HEK293 (cell line): ENCODE measurements at regions not wholly inside any gene's neighbourhood (a gene's known extent, or its start where the extent isn't known, plus 50 kb on each side); places are given as distances from the start of the nearest gene placed in this dataset.

Experiments
- CTCF ChIA-PET: fragments of 350-600 bp; formaldehyde crosslinking; extraction: SDS; loops from one replicate; lab custom pipeline; 2021; ENCODE audit warnings: antibody characterized with exemption; lab: Yijun Ruan, JAX
- POLR2A ChIA-PET: fragments of 300-600 bp; formaldehyde crosslinking; extraction: SDS; loops from one replicate; lab custom pipeline; 2020; ENCODE audit warnings: antibody characterized with exemption, inconsistent platforms; lab: Yijun Ruan, JAX
- H3K27ac ChIP-seq: fragments of 200-500 bp; sonication (Bioruptor generic); 2 replicates; pipeline ENCODE4 v1.5.1; 2014; ENCODE audit warnings: low read depth, low read length, control low read depth, inconsistent platforms; ENCODE audit errors: extremely low read depth
- H3K36me3 ChIP-seq, 2 experiments: fragments of 200-500 bp in 1 of 2; sonication (Bioruptor generic) in 1 of 2; 1 replicate in 1 of 2; 2 replicates in 1 of 2; pipeline ENCODE4 v1.5.1; 2014 to 2017; ENCODE audit warnings: inconsistent platforms in 2 of 2, low read length in 2 of 2; ENCODE audit not compliant: control insufficient read depth in 2 of 2, insufficient read depth in 1 of 2
- H3K4me1 ChIP-seq: fragments of 200-500 bp; sonication (Bioruptor generic); 2 replicates; pipeline ENCODE4 v1.5.1; 2014; ENCODE audit warnings: mild to moderate bottlenecking, low read length, inconsistent platforms; ENCODE audit not compliant: control insufficient read depth, insufficient read depth
- H3K4me3 ChIP-seq: 2 replicates; pipeline ENCODE4 v1.5.1; 2011; ENCODE audit warnings: low read depth, mild to moderate bottlenecking, control low read depth, low read length, moderate library complexity
- H3K9me3 ChIP-seq: fragments of 200-500 bp; sonication (Bioruptor generic); 2 replicates; pipeline ENCODE4 v1.5.1; 2014; ENCODE audit warnings: low read depth, low read length, inconsistent platforms; ENCODE audit not compliant: control insufficient read depth, insufficient read depth
- ATF2 ChIP-seq: fragments of 450-650 bp; formaldehyde crosslinking; IDR thresholded peaks from 2 replicates; pipeline ENCODE4 v1.5.1; 2016; ENCODE audit warnings: missing biosample characterization, missing genetic modification characterization, low read depth
- HOXD13 ChIP-seq: sonication (generic); formaldehyde crosslinking; IDR thresholded peaks from 2 replicates; pipeline ENCODE4 v1.8.0; 2022; ENCODE audit warnings: missing genetic modification reagents, borderline replicate concordance
- MEIS1 ChIP-seq: sonication (generic); formaldehyde crosslinking; IDR thresholded peaks from 2 replicates; pipeline ENCODE4 v1.8.1; 2022; ENCODE audit warnings: missing genetic modification reagents, mild to moderate bottlenecking, borderline replicate concordance
- OSR2 ChIP-seq: fragments of 450-650 bp; formaldehyde crosslinking; IDR thresholded peaks from 2 replicates; pipeline ENCODE4 v1.5.1; 2016; ENCODE audit warnings: missing biosample characterization, missing genetic modification characterization
- TSHZ1 ChIP-seq: fragments of 450-650 bp; formaldehyde crosslinking; IDR thresholded peaks from 2 replicates; pipeline ENCODE4 v1.5.1; 2016; ENCODE audit warnings: missing biosample characterization, missing genetic modification characterization, borderline replicate concordance
- ZBTB21 ChIP-seq: fragments of 450-650 bp; formaldehyde crosslinking; IDR thresholded peaks from 2 replicates; pipeline ENCODE4 v1.5.1; 2017; ENCODE audit warnings: missing biosample characterization, missing genetic modification characterization
- ZNF112 ChIP-seq: fragments of 450-650 bp; formaldehyde crosslinking; IDR thresholded peaks from 2 replicates; pipeline ENCODE4 v1.5.0; 2017; ENCODE audit warnings: missing biosample characterization, missing genetic modification characterization
- ZNF341 ChIP-seq: fragments of 450-650 bp; formaldehyde crosslinking; IDR thresholded peaks from 2 replicates; pipeline ENCODE4; 2016; ENCODE audit warnings: low read depth, missing biosample characterization, missing genetic modification characterization
- ZNF433 ChIP-seq: fragments of 450-650 bp; formaldehyde crosslinking; IDR thresholded peaks from 2 replicates; pipeline ENCODE4 v1.5.1; 2016; ENCODE audit warnings: missing biosample characterization, missing genetic modification characterization, low read depth
- ZNF501 ChIP-seq: fragments of 450-650 bp; formaldehyde crosslinking; IDR thresholded peaks from 2 replicates; pipeline ENCODE4 v1.5.1; 2016; ENCODE audit warnings: missing biosample characterization, missing genetic modification characterization
- ZNF521 ChIP-seq: fragments of 450-650 bp; formaldehyde crosslinking; IDR thresholded peaks from 2 replicates; pipeline ENCODE4 v1.5.1; 2017; ENCODE audit warnings: missing biosample characterization, mild to moderate bottlenecking, missing genetic modification characterization
- ZNF624 ChIP-seq: fragments of 450-650 bp; formaldehyde crosslinking; IDR thresholded peaks from 2 replicates; pipeline ENCODE4 v1.5.1; 2017; ENCODE audit warnings: missing biosample characterization, missing genetic modification characterization
- ZNF747 ChIP-seq: fragments of 450-650 bp; formaldehyde crosslinking; IDR thresholded peaks from 2 replicates; pipeline ENCODE4 v1.5.1; 2016; ENCODE audit warnings: missing biosample characterization, missing genetic modification characterization
- ZSCAN18 ChIP-seq: fragments of 450-650 bp; formaldehyde crosslinking; IDR thresholded peaks from 2 replicates; pipeline ENCODE4 v1.5.1; 2016; ENCODE audit warnings: missing biosample characterization, missing genetic modification characterization
- ZSCAN4 ChIP-seq: fragments of 450-650 bp; formaldehyde crosslinking; IDR thresholded peaks from 2 replicates; pipeline ENCODE4 v1.5.1; 2017; ENCODE audit warnings: missing biosample characterization, missing genetic modification characterization
- TF ChIP-seq, protein P1 (sequence below): fragments of 450-650 bp; IDR thresholded peaks from 2 replicates; pipeline ENCODE4 v1.5.1; 2018; ENCODE audit warnings: missing biosample characterization, mild to moderate bottlenecking, missing genetic modification characterization
- TF ChIP-seq, protein P2 (sequence below): fragments of 450-650 bp; formaldehyde crosslinking; IDR thresholded peaks from 2 replicates; pipeline ENCODE4 v1.5.1; 2016; ENCODE audit warnings: missing biosample characterization, missing genetic modification characterization
- TF ChIP-seq, protein P3 (sequence below): fragments of 450-650 bp; IDR thresholded peaks from 2 replicates; pipeline ENCODE4 v1.5.1; 2018; ENCODE audit warnings: missing biosample characterization, missing genetic modification characterization

- ChIA-PET CTCF (no interaction called here), POLR2A (no interaction called here)
- Histone ChIP-seq H3K9me3 (no peaks in the 10 kb centered on the region), H3K4me1 (peaks cover 29% of the 10 kb centered on the region), H3K4me3 (no peak overlapping the region), H3K36me3 (no peaks in the 10 kb centered on the region), H3K27ac (no peak overlapping the region)
- TF ChIP-seq ZNF521 (no peak), ZNF341 (no peak)
- TF ChIP-seq, protein P1, sequence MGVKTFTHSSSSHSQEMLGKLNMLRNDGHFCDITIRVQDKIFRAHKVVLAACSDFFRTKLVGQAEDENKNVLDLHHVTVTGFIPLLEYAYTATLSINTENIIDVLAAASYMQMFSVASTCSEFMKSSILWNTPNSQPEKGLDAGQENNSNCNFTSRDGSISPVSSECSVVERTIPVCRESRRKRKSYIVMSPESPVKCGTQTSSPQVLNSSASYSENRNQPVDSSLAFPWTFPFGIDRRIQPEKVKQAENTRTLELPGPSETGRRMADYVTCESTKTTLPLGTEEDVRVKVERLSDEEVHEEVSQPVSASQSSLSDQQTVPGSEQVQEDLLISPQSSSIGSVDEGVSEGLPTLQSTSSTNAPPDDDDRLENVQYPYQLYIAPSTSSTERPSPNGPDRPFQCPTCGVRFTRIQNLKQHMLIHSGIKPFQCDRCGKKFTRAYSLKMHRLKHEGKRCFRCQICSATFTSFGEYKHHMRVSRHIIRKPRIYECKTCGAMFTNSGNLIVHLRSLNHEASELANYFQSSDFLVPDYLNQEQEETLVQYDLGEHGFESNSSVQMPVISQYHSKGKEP = no peak
Observed at GRCh38 chr6:143607168-143607567, 70.6 kb upstream of the PHACTR2 start.

DNA sequence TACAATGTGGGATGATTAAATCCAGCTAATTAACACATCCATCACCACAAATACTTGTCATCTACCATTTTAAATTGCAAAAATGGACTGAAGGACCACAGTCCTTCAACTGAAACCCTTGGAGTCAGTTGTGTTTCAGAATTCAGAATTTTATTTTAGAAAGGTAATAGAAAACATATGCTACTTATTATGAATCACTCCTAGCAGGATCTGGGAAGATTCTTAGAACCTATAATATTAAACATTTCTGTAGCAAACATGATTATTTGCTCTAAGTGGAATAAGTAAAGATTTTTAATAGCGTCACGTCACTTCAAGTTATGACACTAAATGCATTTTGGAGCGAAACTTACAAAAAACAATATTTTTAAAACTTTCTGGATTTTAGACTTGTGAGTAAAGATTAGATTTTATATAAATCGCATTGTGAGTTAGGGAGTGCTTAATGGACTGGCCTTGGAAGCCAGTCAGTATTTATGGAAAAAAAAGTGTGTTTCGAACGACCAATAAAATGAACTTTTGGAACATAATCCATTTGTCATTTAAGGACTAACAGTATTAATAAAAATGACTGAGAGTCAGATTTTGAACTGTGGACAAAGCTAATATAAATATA lies 71.8 kb upstream of the PHACTR2 start:
- Histone ChIP-seq H3K9me3 (no peaks in the 10 kb centered on the region), H3K27ac (no peak overlapping the region), H3K36me3 (no peaks in the 10 kb centered on the region), H3K4me1 (peaks cover 29% of the 10 kb centered on the region), H3K4me3 (no peak overlapping the region)
- POLR2A ChIA-PET = no interaction called here
- CTCF ChIA-PET = interaction anchor here (0.5 to 1.1 kb wide), 4 partner anchors 11 to 336 kb away, joined by 3 to 4 read pairs (median 3); no protein-coding TSS in a partner anchor
- TF ChIP-seq, protein P2, sequence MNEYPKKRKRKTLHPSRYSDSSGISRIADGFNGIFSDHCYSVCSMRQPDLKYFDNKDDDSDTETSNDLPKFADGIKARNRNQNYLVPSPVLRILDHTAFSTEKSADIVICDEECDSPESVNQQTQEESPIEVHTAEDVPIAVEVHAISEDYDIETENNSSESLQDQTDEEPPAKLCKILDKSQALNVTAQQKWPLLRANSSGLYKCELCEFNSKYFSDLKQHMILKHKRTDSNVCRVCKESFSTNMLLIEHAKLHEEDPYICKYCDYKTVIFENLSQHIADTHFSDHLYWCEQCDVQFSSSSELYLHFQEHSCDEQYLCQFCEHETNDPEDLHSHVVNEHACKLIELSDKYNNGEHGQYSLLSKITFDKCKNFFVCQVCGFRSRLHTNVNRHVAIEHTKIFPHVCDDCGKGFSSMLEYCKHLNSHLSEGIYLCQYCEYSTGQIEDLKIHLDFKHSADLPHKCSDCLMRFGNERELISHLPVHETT (tag by site-specific recombination) = no peak
- TF ChIP-seq ZNF624 (no peak), ZBTB21 (tag by site-specific recombination) (no peak), ZNF112 (tag by site-specific recombination) (no peak), ZNF433 (tag by site-specific recombination) (no peak), ZNF747 (tag by site-specific recombination) (no peak), ZSCAN18 (tag by site-specific recombination) (no peak), TSHZ1 (tag by site-specific recombination) (no peak), ZNF501 (tag by site-specific recombination) (no peak), ZSCAN4 (no peak), MEIS1 (CRISPR knock-in tag) (no peak), HOXD13 (no peak), OSR2 (tag by site-specific recombination) (no peak), ATF2 (tag by site-specific recombination) (no peak)
- TF ChIP-seq, protein P3, sequence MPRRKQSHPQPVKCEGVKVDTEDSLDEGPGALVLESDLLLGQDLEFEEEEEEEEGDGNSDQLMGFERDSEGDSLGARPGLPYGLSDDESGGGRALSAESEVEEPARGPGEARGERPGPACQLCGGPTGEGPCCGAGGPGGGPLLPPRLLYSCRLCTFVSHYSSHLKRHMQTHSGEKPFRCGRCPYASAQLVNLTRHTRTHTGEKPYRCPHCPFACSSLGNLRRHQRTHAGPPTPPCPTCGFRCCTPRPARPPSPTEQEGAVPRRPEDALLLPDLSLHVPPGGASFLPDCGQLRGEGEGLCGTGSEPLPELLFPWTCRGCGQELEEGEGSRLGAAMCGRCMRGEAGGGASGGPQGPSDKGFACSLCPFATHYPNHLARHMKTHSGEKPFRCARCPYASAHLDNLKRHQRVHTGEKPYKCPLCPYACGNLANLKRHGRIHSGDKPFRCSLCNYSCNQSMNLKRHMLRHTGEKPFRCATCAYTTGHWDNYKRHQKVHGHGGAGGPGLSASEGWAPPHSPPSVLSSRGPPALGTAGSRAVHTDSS (tag by site-specific recombination) = no peak
